Esophagus squamous epithelium (tissue), 4 donors: ENCODE measurements at regions not wholly inside any gene's neighbourhood (a gene's known extent, or its start where the extent isn't known, plus 50 kb on each side); places are given as distances from the start of the nearest gene placed in this dataset.

Experiments used
- CTCF ChIP-seq, 6 experiments: fragments of 450-650 bp in 4 of 6; fragments of 200-600 bp in 2 of 6; sonication (generic) in 2 of 6; IDR thresholded peaks; one replicate each; pipeline ENCODE4 v1.5.1; 2016 to 2019; ENCODE audit warnings: antibody characterized with exemption in 6 of 6, mild to moderate bottlenecking in 4 of 6, moderate library complexity in 4 of 6
- POLR2A ChIP-seq, 4 donors: fragments of 450-650 bp; IDR thresholded peaks; one replicate each; pipeline ENCODE4 v1.6.1; 2017; ENCODE audit warnings: antibody characterized with exemption in 4 of 4, mild to moderate bottlenecking in 4 of 4, moderate library complexity in 3 of 4

GRCh38 chr16:88297178-88297720 lies 85.5 kb upstream of the ZNF469 start:
- TF ChIP-seq CTCF (IDR thresholded peaks at IDR 0.05), result no peak
- TF ChIP-seq POLR2A (IDR thresholded peaks at IDR 0.05), result no peak
